Fibroblast of lung (primary cell): ENCODE measurements at regions not wholly inside any gene's neighbourhood (a gene's known extent, or its start where the extent isn't known, plus 50 kb on each side); places are given as distances from the start of the nearest gene placed in this dataset.

Experiments
- DNase-seq, 2 donors: peaks; one replicate each; pipeline versions ENCODE4 v3.0.0 to v3.0.0-alpha.2; 2010; ENCODE audit warnings: low read depth in 2 of 2
- H2AFZ ChIP-seq: 2 replicates; pipeline ENCODE4 v1.5.1; 2012; ENCODE audit warnings: low read length, control low read depth, inconsistent platforms
- H3K27ac ChIP-seq: 2 replicates; pipeline ENCODE4 v1.5.1; 2011; ENCODE audit warnings: low read length, control low read depth; ENCODE audit not compliant: insufficient read depth
- H3K27me3 ChIP-seq: 2 replicates; pipeline ENCODE4 v1.5.1; 2011; ENCODE audit warnings: mild to moderate bottlenecking, low read length; ENCODE audit not compliant: control insufficient read depth, insufficient read depth
- H3K36me3 ChIP-seq: 2 replicates; pipeline ENCODE4 v1.5.1; 2011; ENCODE audit warnings: low read length; ENCODE audit not compliant: control insufficient read depth, insufficient read depth
- H3K4me1 ChIP-seq: 2 replicates; pipeline ENCODE4 v1.5.1; 2011; ENCODE audit warnings: low read length; ENCODE audit not compliant: control insufficient read depth, insufficient read depth; ENCODE audit errors: extremely low read depth
- H3K4me2 ChIP-seq: 2 replicates; pipeline ENCODE4 v1.5.1; 2011; ENCODE audit warnings: low read length, control low read depth; ENCODE audit not compliant: insufficient read depth; ENCODE audit errors: extremely low read depth
- H3K4me3 ChIP-seq, 4 experiments: fragments of 200-600 bp in 1 of 4; sonication (generic) in 1 of 4; replicated peaks in 1 of 4; 2 replicates each; pipeline ENCODE4 v1.5.1; 2011 to 2016; ENCODE audit warnings: low read length in 4 of 4, low read depth in 3 of 4, mild to moderate bottlenecking in 3 of 4, control low read depth in 2 of 4, inconsistent platforms in 1 of 4, mixed read lengths in 1 of 4; ENCODE audit not compliant: insufficient read depth in 1 of 4; ENCODE audit errors: control extremely low read depth in 1 of 4
- H3K79me2 ChIP-seq: 2 replicates; pipeline ENCODE4 v1.5.1; 2012; ENCODE audit warnings: mild to moderate bottlenecking, low read length, inconsistent platforms; ENCODE audit not compliant: control insufficient read depth, insufficient read depth
- H3K9ac ChIP-seq: 2 replicates; pipeline ENCODE4 v1.5.1; 2011; ENCODE audit warnings: mild to moderate bottlenecking, low read length, control low read depth; ENCODE audit not compliant: insufficient read depth
- H3K9me3 ChIP-seq: 2 replicates; pipeline ENCODE4 v1.5.1; 2012; ENCODE audit warnings: low read depth, low read length; ENCODE audit not compliant: control insufficient read depth, insufficient read depth
- H4K20me1 ChIP-seq: 2 replicates; pipeline ENCODE4 v1.5.1; 2011; ENCODE audit warnings: low read length; ENCODE audit not compliant: control insufficient read depth, insufficient read depth; ENCODE audit errors: extremely low read depth
- CTCF ChIP-seq, 2 donors: IDR thresholded peaks in 1 of 2; conservative IDR thresholded peaks in 1 of 2; 1 replicate in 1 of 2; 2 replicates in 1 of 2; pipeline ENCODE4 v1.5.1; 2011 to 2012; ENCODE audit warnings: low read length in 2 of 2, control low read depth in 1 of 2, inconsistent platforms in 1 of 2, low read depth in 1 of 2, mild to moderate bottlenecking in 1 of 2
- EZH2 ChIP-seq: IDR thresholded peaks from 2 replicates; pipeline ENCODE4 v1.5.1; 2012; ENCODE audit warnings: low read length, control low read depth, mild to moderate bottlenecking; ENCODE audit errors: missing control alignments

- no peak overlapping the region for H2AFZ ChIP-seq
- H3K79me2 ChIP-seq, result no peaks in the 10 kb centered on the region
- H4K20me1 ChIP-seq, result no peaks in the 10 kb centered on the region
- H3K27ac ChIP-seq, result no peak overlapping the region
- H3K27me3 ChIP-seq, result no peaks in the 10 kb centered on the region
- no peaks in the 10 kb centered on the region for H3K9me3 ChIP-seq
- TF ChIP-seq EZH2, result no peak
- TF ChIP-seq CTCF (conservative IDR thresholded peaks at IDR 0.05 in 1 of 2, IDR thresholded peaks at IDR 0.05 in 1 of 2; ENCODE audit: low read depth in 1 of 2, low read length in 2 of 2), result no peak
- no peak overlapping the region for H3K4me3 ChIP-seq
- no peaks in the 10 kb centered on the region for H3K4me1 ChIP-seq
- no peak overlapping the region for H3K4me2 ChIP-seq
- no peak overlapping the region for H3K9ac ChIP-seq
- H3K36me3 ChIP-seq, result no peaks in the 10 kb centered on the region
- DNase-seq, result peak in 1 of 2 donors; percentile 95
Measured at GRCh38 chr12:92242907-92243306, 97.3 kb upstream of the BTG1 start.

- Histone ChIP-seq H3K27me3 (no peaks in the 10 kb centered on the region), H3K27ac (no peak overlapping the region), H3K4me2 (no peak overlapping the region), H3K4me3 (no peak overlapping the region), H3K9me3 (no peaks in the 10 kb centered on the region), H2AFZ (no peak overlapping the region), H3K79me2 (no peaks in the 10 kb centered on the region), H3K36me3 (no peaks in the 10 kb centered on the region), H4K20me1 (no peaks in the 10 kb centered on the region), H3K4me1 (no peaks in the 10 kb centered on the region), H3K9ac (no peak overlapping the region)
- DNase-seq, result no peak
- TF ChIP-seq EZH2 (no peak), CTCF (conservative IDR thresholded peaks at IDR 0.05 in 1 of 2, IDR thresholded peaks at IDR 0.05 in 1 of 2; ENCODE audit: low read depth in 1 of 2, low read length in 2 of 2) (no peak)
Measured at GRCh38 chr12:92237762-92238523, 92.3 kb upstream of the BTG1 start.

- H3K4me3 ChIP-seq, result no peak overlapping the region
- no peaks in the 10 kb centered on the region for H3K27me3 ChIP-seq
- H3K9ac ChIP-seq, result no peak overlapping the region
- TF ChIP-seq EZH2 (no peak), CTCF (conservative IDR thresholded peaks at IDR 0.05 in 1 of 2, IDR thresholded peaks at IDR 0.05 in 1 of 2; ENCODE audit: low read depth in 1 of 2, low read length in 2 of 2) (no peak)
- DNase-seq, result no peak
- H4K20me1 ChIP-seq, result no peaks in the 10 kb centered on the region
- no peaks in the 10 kb centered on the region for H3K4me1 ChIP-seq
- no peaks in the 10 kb centered on the region for H3K9me3 ChIP-seq
- H3K27ac ChIP-seq, result no peak overlapping the region
- H3K4me2 ChIP-seq, result no peak overlapping the region
- H3K36me3 ChIP-seq, result no peaks in the 10 kb centered on the region
- H2AFZ ChIP-seq, result no peak overlapping the region
- no peaks in the 10 kb centered on the region for H3K79me2 ChIP-seq
Measured at GRCh38 chr12:92237262-92237661, 91.6 kb upstream of the BTG1 start.
